ENCODE measurements at regions not wholly inside any gene's neighbourhood (a gene's known extent, or its start where the extent isn't known, plus 50 kb on each side); places are given as distances from the start of the nearest gene placed in this dataset.
"Not testable (repeated sequence)": the region's sequence is repeated elsewhere in the genome, so short reads cannot be mapped to it uniquely, and the experiment has no call there.

GRCh38 chr2:76697439-76697838 lies 824.7 kb downstream of the LRRTM4 start:
- intact Hi-C loops (cut with micrococcal nuclease), result not testable (repeated sequence)

GRCh38 chr2:76692908-76693307 lies 829.3 kb downstream of the LRRTM4 start:
- intact Hi-C loops (cut with micrococcal nuclease), result no loop called here

- intact Hi-C loops (cut with micrococcal nuclease), result no loop called here
Measured at GRCh38 chr2:76688732-76689131, 833.4 kb downstream of the LRRTM4 start.

- intact Hi-C loops (cut with micrococcal nuclease), result no loop called here
Measured at GRCh38 chr2:76687923-76688322, 834.3 kb downstream of the LRRTM4 start.

- intact Hi-C loops (cut with micrococcal nuclease), result no loop called here
Measured at GRCh38 chr2:76684756-76685155, 837.4 kb downstream of the LRRTM4 start.

- intact Hi-C loops (cut with micrococcal nuclease), result no loop called here
Measured at GRCh38 chr2:76679025-76679396, 843.2 kb downstream of the LRRTM4 start.

GRCh38 chr2:76678383-76679024 lies 843.7 kb downstream of the LRRTM4 start:
- intact Hi-C loops (cut with micrococcal nuclease), result no loop called here

- intact Hi-C loops (cut with micrococcal nuclease), result no loop called here
Measured at GRCh38 chr2:76675212-76675611, 847.0 kb downstream of the LRRTM4 start.

- intact Hi-C loops (cut with micrococcal nuclease), result no loop called here
Measured at GRCh38 chr2:76672798-76673197, 849.4 kb downstream of the LRRTM4 start.

- intact Hi-C loops (cut with micrococcal nuclease), result no loop called here
Measured at GRCh38 chr2:76669966-76670465, 852.2 kb downstream of the LRRTM4 start.

GRCh38 chr2:76668279-76668678 lies 853.9 kb downstream of the LRRTM4 start:
- intact Hi-C loops (cut with micrococcal nuclease), result no loop called here

- intact Hi-C loops (cut with micrococcal nuclease), result no loop called here
Measured at GRCh38 chr2:76667821-76668271, 854.3 kb downstream of the LRRTM4 start.

- intact Hi-C loops (cut with micrococcal nuclease), result no loop called here
Measured at GRCh38 chr2:76642129-76642528, 880.0 kb downstream of the LRRTM4 start.

- intact Hi-C loops (cut with micrococcal nuclease), result no loop called here
Measured at GRCh38 chr2:76641506-76641905, 880.7 kb downstream of the LRRTM4 start.

- intact Hi-C loops (cut with micrococcal nuclease), result no loop called here
Measured at GRCh38 chr2:76640905-76641304, 881.3 kb downstream of the LRRTM4 start.

GRCh38 chr2:76639171-76639680 lies 883.0 kb downstream of the LRRTM4 start:
- intact Hi-C loops (cut with micrococcal nuclease), result no loop called here

GRCh38 chr2:76633276-76633921 lies 888.8 kb downstream of the LRRTM4 start:
- intact Hi-C loops (cut with micrococcal nuclease), result no loop called here

GRCh38 chr2:76625101-76625500 lies 897.1 kb downstream of the LRRTM4 start:
- intact Hi-C loops (cut with micrococcal nuclease), result no loop called here

- intact Hi-C loops (cut with micrococcal nuclease), result no loop called here
Measured at GRCh38 chr2:76613330-76613729, 902.6 kb upstream of the GCFC2 start.

GRCh38 chr2:76612764-76613163 lies 902.0 kb upstream of the GCFC2 start:
- intact Hi-C loops (cut with micrococcal nuclease), result no loop called here

- intact Hi-C loops (cut with micrococcal nuclease), result no loop called here
Measured at GRCh38 chr2:76610451-76610850, 899.7 kb upstream of the GCFC2 start.

GRCh38 chr2:76599732-76600368 lies 889.1 kb upstream of the GCFC2 start:
- intact Hi-C loops (cut with micrococcal nuclease), result loop anchor here (5.0 kb wide), 1 partner anchor 813 kb away; no protein-coding TSS in a partner anchor
